Activated CD4-positive, alpha-beta T cell treated with anti-CD3 and anti-CD28 coated beads, Interleukin-2, Interleukin-6, amounts not matched to agents 100 ng/mL and 50 ng/mL, durations not matched to agents 16 hours and 8 hours (primary cell): ENCODE measurements at regions not wholly inside any gene's neighbourhood (a gene's known extent, or its start where the extent isn't known, plus 50 kb on each side); places are given as distances from the start of the nearest gene placed in this dataset.

Experiments used
- DNase-seq: peaks from one replicate; pipeline ENCODE4 v3.0.0-alpha.2; 2020

- no peak for DNase-seq
Observed at GRCh38 chr16:86921289-86921688, 342.9 kb downstream of the FOXL1 start.

GRCh38 chr16:86922311-86922710, 344.0 kb downstream of the FOXL1 start:
- no peak for DNase-seq

GRCh38 chr16:86923656-86924055, 345.3 kb downstream of the FOXL1 start:
- DNase-seq, result no peak

- no peak for DNase-seq
Observed at GRCh38 chr16:86924537-86924936, 346.2 kb downstream of the FOXL1 start.

- no peak for DNase-seq
Observed at GRCh38 chr16:86925067-86925791, 346.9 kb downstream of the FOXL1 start.

- no peak for DNase-seq
Observed at GRCh38 chr16:86926181-86927094, 348.1 kb downstream of the FOXL1 start.

- DNase-seq, result no peak
Observed at GRCh38 chr16:86927699-86928098, 349.4 kb downstream of the FOXL1 start.

GRCh38 chr16:86928523-86929011, 350.2 kb downstream of the FOXL1 start:
- DNase-seq, result no peak

GRCh38 chr16:86929057-86929871, 350.9 kb downstream of the FOXL1 start:
- no peak for DNase-seq

GRCh38 chr16:86930001-86930400, 351.7 kb downstream of the FOXL1 start:
- no peak for DNase-seq

GRCh38 chr16:86930663-86931373, 352.5 kb downstream of the FOXL1 start:
- no peak for DNase-seq

GRCh38 chr16:86931410-86931941, 353.1 kb downstream of the FOXL1 start:
- no peak for DNase-seq

- no peak for DNase-seq
Observed at GRCh38 chr16:86932130-86932982, 354.0 kb downstream of the FOXL1 start.

GRCh38 chr16:86934581-86935375, 356.4 kb downstream of the FOXL1 start:
- DNase-seq, result no peak

- no peak for DNase-seq
Observed at GRCh38 chr16:86939609-86940008, 361.3 kb downstream of the FOXL1 start.

- no peak for DNase-seq
Observed at GRCh38 chr16:86941731-86942130, 363.4 kb downstream of the FOXL1 start.

- no peak for DNase-seq
Observed at GRCh38 chr16:86942151-86943051, 364.1 kb downstream of the FOXL1 start.

- no peak for DNase-seq
Observed at GRCh38 chr16:86945166-86945900, 367.0 kb downstream of the FOXL1 start.
